ENCODE measurements at regions not wholly inside any gene's neighbourhood (a gene's known extent, or its start where the extent isn't known, plus 50 kb on each side); places are given as distances from the start of the nearest gene placed in this dataset.
"Not testable (repeated sequence)": the region's sequence is repeated elsewhere in the genome, so short reads cannot be mapped to it uniquely, and the experiment has no call there.

- H3K9me3 ChIP-seq, result peaks cover 0 to 7% of the 10 kb centered on the region in 2 donors
Observed at GRCh38 chr12:13523536-13524307, 327.2 kb downstream of the EMP1 start.

GRCh38 chr12:13518034-13518433 lies 321.5 kb downstream of the EMP1 start:
- H3K36me3 ChIP-seq; H3K27me3 ChIP-seq; intact Hi-C loops (cut with DNase I; ENCODE audit: low total_unique reads); H3K4me3 ChIP-seq; H3K4me1 ChIP-seq; DNase-seq (ENCODE audit: low spot score in 2 of 2); H3K27ac ChIP-seq: not testable (repeated sequence)
- H3K9me3 ChIP-seq, result peaks cover 0 to 23% of the 10 kb centered on the region in 2 donors

More at GRCh38 chr12:13523536-13524307, 327.2 kb downstream of the EMP1 start:
- no peaks in the 10 kb centered on the region for H3K4me1 ChIP-seq
- DNase-seq (ENCODE audit: low spot score in 2 of 2), result no peak
- no peaks in the 10 kb centered on the region for H3K27me3 ChIP-seq
- no peaks in the 10 kb centered on the region for H3K36me3 ChIP-seq
- no peak overlapping the region for H3K27ac ChIP-seq
- TF ChIP-seq POLR2A (IDR thresholded peaks at IDR 0.05), result no peak
- no peak for TF ChIP-seq CTCF (IDR thresholded peaks at IDR 0.05)
- TF ChIP-seq POLR2AphosphoS5 (IDR thresholded peaks at IDR 0.05), result no peak
- intact Hi-C loops (cut with DNase I; ENCODE audit: low total_unique reads), result no loop called here
- H3K4me3 ChIP-seq, result no peak overlapping the region

GRCh38 chr12:13509740-13510139 lies 313.2 kb downstream of the EMP1 start:
- intact Hi-C loops (cut with DNase I; ENCODE audit: low total_unique reads), result no loop called here
- Histone ChIP-seq H3K36me3 (no peaks in the 10 kb centered on the region), H3K4me3 (no peak overlapping the region), H3K9me3 (peaks cover 0 to 19% of the 10 kb centered on the region in 2 donors), H3K27ac (no peak overlapping the region), H3K27me3 (no peaks in the 10 kb centered on the region), H3K4me1 (no peaks in the 10 kb centered on the region)
- DNase-seq (ENCODE audit: low spot score in 2 of 2), result no peak
- no peak for TF ChIP-seq CTCF (IDR thresholded peaks at IDR 0.05)

GRCh38 chr12:13505636-13506035 lies 309.1 kb downstream of the EMP1 start:
- Histone ChIP-seq H3K9me3 (no peaks in the 10 kb centered on the region), H3K27ac (no peak overlapping the region), H3K36me3 (no peaks in the 10 kb centered on the region), H3K4me1 (no peaks in the 10 kb centered on the region), H3K4me3 (no peak overlapping the region), H3K27me3 (no peaks in the 10 kb centered on the region)
- DNase-seq (ENCODE audit: low spot score in 2 of 2), result no peak
- intact Hi-C loops (cut with DNase I; ENCODE audit: low total_unique reads), result no loop called here
- TF ChIP-seq CTCF (IDR thresholded peaks at IDR 0.05) (no peak), POLR2A (IDR thresholded peaks at IDR 0.05) (no peak), POLR2AphosphoS5 (IDR thresholded peaks at IDR 0.05) (no peak)

GRCh38 chr12:13505224-13505623 lies 308.7 kb downstream of the EMP1 start:
- intact Hi-C loops (cut with DNase I; ENCODE audit: low total_unique reads), result no loop called here
- Histone ChIP-seq H3K9me3 (no peaks in the 10 kb centered on the region), H3K36me3 (no peaks in the 10 kb centered on the region), H3K27me3 (no peaks in the 10 kb centered on the region), H3K27ac (no peak overlapping the region), H3K4me1 (no peaks in the 10 kb centered on the region), H3K4me3 (no peak overlapping the region)
- no peak for TF ChIP-seq POLR2AphosphoS5 (IDR thresholded peaks at IDR 0.05)
- no peak for TF ChIP-seq CTCF (IDR thresholded peaks at IDR 0.05)
- TF ChIP-seq POLR2A (IDR thresholded peaks at IDR 0.05), result no peak
- DNase-seq (ENCODE audit: low spot score in 2 of 2), result no peak

Data from breast epithelium (tissue), 4 donors.